ENCODE measurements at regions not wholly inside any gene's neighbourhood (a gene's known extent, or its start where the extent isn't known, plus 50 kb on each side); places are given as distances from the start of the nearest gene placed in this dataset.

DNA sequence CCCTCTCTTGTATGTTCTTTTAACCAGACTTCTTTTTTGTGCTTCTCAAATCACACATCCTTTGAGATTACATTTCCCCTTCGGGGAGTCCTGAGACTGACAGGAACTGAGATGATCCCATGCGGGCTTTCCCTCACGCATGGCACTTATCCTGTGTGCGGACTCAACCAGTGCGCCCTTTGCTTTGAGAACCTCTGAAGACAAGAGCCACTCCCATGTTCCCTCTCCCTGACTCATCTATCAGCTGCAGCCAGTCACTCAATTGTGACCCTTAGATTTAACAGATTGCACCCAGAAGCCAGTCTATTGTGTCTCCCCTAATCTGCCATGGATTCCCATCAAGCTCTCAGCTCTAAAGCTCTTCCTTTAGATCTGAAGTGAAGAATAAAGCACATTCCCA, 353.9 kb upstream of the MEOX2 start:
- TF ChIP-seq, protein P1, sequence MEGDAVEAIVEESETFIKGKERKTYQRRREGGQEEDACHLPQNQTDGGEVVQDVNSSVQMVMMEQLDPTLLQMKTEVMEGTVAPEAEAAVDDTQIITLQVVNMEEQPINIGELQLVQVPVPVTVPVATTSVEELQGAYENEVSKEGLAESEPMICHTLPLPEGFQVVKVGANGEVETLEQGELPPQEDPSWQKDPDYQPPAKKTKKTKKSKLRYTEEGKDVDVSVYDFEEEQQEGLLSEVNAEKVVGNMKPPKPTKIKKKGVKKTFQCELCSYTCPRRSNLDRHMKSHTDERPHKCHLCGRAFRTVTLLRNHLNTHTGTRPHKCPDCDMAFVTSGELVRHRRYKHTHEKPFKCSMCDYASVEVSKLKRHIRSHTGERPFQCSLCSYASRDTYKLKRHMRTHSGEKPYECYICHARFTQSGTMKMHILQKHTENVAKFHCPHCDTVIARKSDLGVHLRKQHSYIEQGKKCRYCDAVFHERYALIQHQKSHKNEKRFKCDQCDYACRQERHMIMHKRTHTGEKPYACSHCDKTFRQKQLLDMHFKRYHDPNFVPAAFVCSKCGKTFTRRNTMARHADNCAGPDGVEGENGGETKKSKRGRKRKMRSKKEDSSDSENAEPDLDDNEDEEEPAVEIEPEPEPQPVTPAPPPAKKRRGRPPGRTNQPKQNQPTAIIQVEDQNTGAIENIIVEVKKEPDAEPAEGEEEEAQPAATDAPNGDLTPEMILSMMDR (IDR thresholded peaks at IDR 0.05): no peak
- TF ChIP-seq POLR2A (IDR thresholded peaks at IDR 0.05): no peak
